ENCODE measurements at regions not wholly inside any gene's neighbourhood (a gene's known extent, or its start where the extent isn't known, plus 50 kb on each side); places are given as distances from the start of the nearest gene placed in this dataset.

- no peaks in the 10 kb centered on the region for H3K36me3 Mint-ChIP-seq
Observed at GRCh38 chr12:127381681-127382080, 885.3 kb upstream of the TMEM132C start.

DNA sequence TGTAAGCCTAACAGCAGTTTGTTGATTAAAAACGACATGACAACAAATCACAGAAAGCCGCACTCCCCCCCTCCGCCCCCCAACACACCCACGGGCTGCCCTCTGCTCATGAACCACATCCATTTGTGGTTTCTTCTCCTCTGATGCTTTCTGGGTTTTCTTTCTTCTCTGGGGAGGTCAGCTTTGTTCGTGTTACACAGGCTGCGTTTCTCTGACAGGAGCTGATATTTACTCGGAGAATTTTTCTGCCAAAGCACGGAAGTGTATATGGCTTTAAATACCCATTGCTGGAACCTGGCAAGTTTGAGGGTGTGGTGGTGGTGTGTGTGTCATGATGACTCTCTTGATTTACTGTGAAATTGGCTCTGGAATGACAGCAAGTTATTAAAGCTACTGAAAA lies 883.7 kb upstream of the TMEM132C start:
- no peak overlapping the region for H2AFZ ChIP-seq (replicated peaks)
- H3K4me1 ChIP-seq = no peaks in the 10 kb centered on the region
- no peaks in the 10 kb centered on the region for H3K9me3 Mint-ChIP-seq
- TF ChIP-seq EZH2phosphoT487 (IDR thresholded peaks at IDR 0.05) = no peak
- no peak for TF ChIP-seq EZH2 (IDR thresholded peaks at IDR 0.05)
- no peak for TF ChIP-seq CTCF (IDR thresholded peaks at IDR 0.05)
- no peaks in the 10 kb centered on the region for H4K20me1 ChIP-seq (ENCODE audit: low read depth)
- peaks cover 7% of the 10 kb centered on the region for H3K27me3 Mint-ChIP-seq (ENCODE audit: insufficient read depth, low read depth)
- H3K9ac ChIP-seq = no peak overlapping the region
- H3K27ac ChIP-seq = no peak overlapping the region
- H3K4me3 ChIP-seq = no peak overlapping the region
- H3K4me2 ChIP-seq = no peak overlapping the region
- peaks cover 8% of the 10 kb centered on the region for H3K27me3 ChIP-seq
- H3K36me3 ChIP-seq = no peaks in the 10 kb centered on the region
- no peaks in the 10 kb centered on the region for H3K4me1 Mint-ChIP-seq
- H3K79me2 ChIP-seq (ENCODE audit: low read depth) = no peaks in the 10 kb centered on the region
- no peaks in the 10 kb centered on the region for H3F3A ChIP-seq (ENCODE audit: low read depth)
- no peaks in the 10 kb centered on the region for H3K36me3 Mint-ChIP-seq
- no peak overlapping the region for H3K27ac Mint-ChIP-seq
- H3K4me3 Mint-ChIP-seq = no peak overlapping the region
- H3K9me3 ChIP-seq (ENCODE audit: low read depth) = no peaks in the 10 kb centered on the region
- no peak for DNase-seq (ENCODE audit: low spot score)

More at GRCh38 chr12:127381681-127382080, 885.3 kb upstream of the TMEM132C start:
- H3K4me3 Mint-ChIP-seq = no peak overlapping the region
- Histone ChIP-seq H3K9me3 (ENCODE audit: low read depth) (no peaks in the 10 kb centered on the region), H3K9ac (no peak overlapping the region), H3K27me3 (peaks cover 8% of the 10 kb centered on the region), H3K4me2 (no peak overlapping the region), H3F3A (ENCODE audit: low read depth) (no peaks in the 10 kb centered on the region), H3K4me3 (no peak overlapping the region), H2AFZ (replicated peaks) (no peak overlapping the region), H3K36me3 (no peaks in the 10 kb centered on the region), H3K4me1 (no peaks in the 10 kb centered on the region), H4K20me1 (ENCODE audit: low read depth) (no peaks in the 10 kb centered on the region), H3K79me2 (ENCODE audit: low read depth) (no peaks in the 10 kb centered on the region), H3K27ac (no peak overlapping the region)
- TF ChIP-seq EZH2phosphoT487 (IDR thresholded peaks at IDR 0.05) = no peak
- no peak for TF ChIP-seq EZH2 (IDR thresholded peaks at IDR 0.05)
- TF ChIP-seq CTCF (IDR thresholded peaks at IDR 0.05) = no peak
- no peaks in the 10 kb centered on the region for H3K9me3 Mint-ChIP-seq
- H3K4me1 Mint-ChIP-seq = no peaks in the 10 kb centered on the region
- H3K27me3 Mint-ChIP-seq (ENCODE audit: insufficient read depth, low read depth) = peaks cover 12% of the 10 kb centered on the region
- no peak for DNase-seq (ENCODE audit: low spot score)
- no peak overlapping the region for H3K27ac Mint-ChIP-seq

- Mint-ChIP-seq H3K4me1 (no peaks in the 10 kb centered on the region), H3K27ac (no peak overlapping the region), H3K36me3 (no peaks in the 10 kb centered on the region), H3K4me3 (no peak overlapping the region), H3K27me3 (ENCODE audit: insufficient read depth, low read depth) (peaks cover 9% of the 10 kb centered on the region), H3K9me3 (no peaks in the 10 kb centered on the region)
- TF ChIP-seq CTCF (IDR thresholded peaks at IDR 0.05) = no peak
- no peak for TF ChIP-seq EZH2phosphoT487 (IDR thresholded peaks at IDR 0.05)
- TF ChIP-seq EZH2 (IDR thresholded peaks at IDR 0.05) = no peak
- Histone ChIP-seq H3K9ac (no peak overlapping the region), H3K4me2 (no peak overlapping the region), H3K9me3 (ENCODE audit: low read depth) (no peaks in the 10 kb centered on the region), H4K20me1 (ENCODE audit: low read depth) (no peaks in the 10 kb centered on the region), H3K36me3 (no peaks in the 10 kb centered on the region), H3K4me3 (no peak overlapping the region), H3K27ac (no peak overlapping the region), H2AFZ (replicated peaks) (no peak overlapping the region), H3K4me1 (no peaks in the 10 kb centered on the region), H3K79me2 (ENCODE audit: low read depth) (no peaks in the 10 kb centered on the region), H3K27me3 (no peaks in the 10 kb centered on the region), H3F3A (ENCODE audit: low read depth) (no peaks in the 10 kb centered on the region)
- no peak for DNase-seq (ENCODE audit: low spot score)
Observed at GRCh38 chr12:127386723-127387122, 880.2 kb upstream of the TMEM132C start.
